Endothelial cell of umbilical vein (primary cell): ENCODE measurements at regions not wholly inside any gene's neighbourhood (a gene's known extent, or its start where the extent isn't known, plus 50 kb on each side); places are given as distances from the start of the nearest gene placed in this dataset.

ENCODE experiments used
- BruUV-seq: library from RNA; stranded (reverse); fragments of 400-500 nt; replicated peaks from 2 replicates; lab custom pipeline; 2021; lab: Mats Ljungman, UMichigan
- CTCF ChIA-PET: fragments of 300-600, 350-600 bp; sonication (Branson Sonifier 250); formaldehyde crosslinking; loops from one replicate; lab custom pipeline; 2021; ENCODE audit warnings: antibody characterized with exemption, inconsistent platforms; lab: Charles Lee
- POLR2A ChIA-PET: fragments of 300-600, 350-600 bp; sonication (Branson Sonifier 250); formaldehyde crosslinking; loops from one replicate; lab custom pipeline; 2021; ENCODE audit warnings: antibody characterized with exemption, inconsistent platforms; lab: Charles Lee
- DNase-seq: peaks from one replicate; pipeline ENCODE4 v3.0.0-alpha.2; 2011; ENCODE audit warnings: low read depth, low spot score
- FAIRE-seq: peaks from 2 replicates; lab custom pipeline; 2011; peaks lifted over from hg19 to GRCh38; lab: Jason Lieb, UNC
- H2AFZ ChIP-seq: 2 replicates; pipeline ENCODE4 v1.6.0; 2012; ENCODE audit warnings: low read depth, low read length, control low read depth, inconsistent platforms
- H3K27ac ChIP-seq: 2 replicates; pipeline ENCODE4 v1.5.1; 2011; ENCODE audit warnings: low read depth, mild to moderate bottlenecking, control low read depth, low read length, moderate library complexity; ENCODE audit not compliant: insufficient read depth
- H3K27me3 ChIP-seq, 2 experiments: 2 replicates each; pipeline versions ENCODE4 v1.6.0 to v1.6.1; 2011; ENCODE audit warnings: low read length in 2 of 2, mixed read lengths in 1 of 2; ENCODE audit not compliant: control insufficient read depth in 2 of 2, insufficient read depth in 2 of 2
- H3K36me3 ChIP-seq, 2 experiments: 2 replicates in 1 of 2; 3 replicates in 1 of 2; pipeline ENCODE4 v1.5.1; 2011; ENCODE audit warnings: low read length in 2 of 2, mild to moderate bottlenecking in 1 of 2, moderate library complexity in 1 of 2; ENCODE audit not compliant: control insufficient read depth in 2 of 2, insufficient read depth in 2 of 2; ENCODE audit errors: extremely low read depth in 1 of 2
- H3K4me1 ChIP-seq: 3 replicates; pipeline ENCODE4 v1.5.1; 2011; ENCODE audit warnings: mild to moderate bottlenecking, low read length; ENCODE audit not compliant: control insufficient read depth, insufficient read depth; ENCODE audit errors: extremely low read depth
- H3K4me2 ChIP-seq: 2 replicates; pipeline ENCODE4 v1.6.1; 2011; ENCODE audit warnings: low read length, control low read depth, mixed read lengths; ENCODE audit not compliant: insufficient read depth
- H3K4me3 ChIP-seq, 3 experiments: fragments of 200-600 bp in 1 of 3; sonication (generic), shearing (Covaris generic) in 1 of 3; replicated peaks in 1 of 3; 2 replicates each; pipeline ENCODE4 v1.5.1; 2011 to 2016; ENCODE audit warnings: control low read depth in 3 of 3, low read length in 3 of 3, mild to moderate bottlenecking in 2 of 3, inconsistent platforms in 1 of 3, low read depth in 1 of 3, moderate library complexity in 1 of 3; ENCODE audit not compliant: insufficient read depth in 1 of 3
- H3K79me2 ChIP-seq: 2 replicates; pipeline ENCODE4 v1.6.0; 2012; ENCODE audit warnings: low read length, inconsistent platforms; ENCODE audit not compliant: control insufficient read depth, insufficient read depth
- H3K9ac ChIP-seq: replicated peaks from 2 replicates; pipeline ENCODE3; 2011; ENCODE audit warnings: low read length, control low read depth; ENCODE audit not compliant: insufficient read depth; ENCODE audit errors: extremely low read depth
- H3K9me1 ChIP-seq: replicated peaks from 3 replicates; pipeline ENCODE4 v1.6.0; 2011; ENCODE audit warnings: mild to moderate bottlenecking, low read length; ENCODE audit not compliant: control insufficient read depth, insufficient read depth; ENCODE audit errors: extremely low read depth
- H3K9me3 ChIP-seq: replicated peaks from 2 replicates; pipeline ENCODE4 v1.5.1; 2012; ENCODE audit warnings: low read length, inconsistent platforms; ENCODE audit not compliant: control insufficient read depth, insufficient read depth
- H4K20me1 ChIP-seq: replicated peaks from 2 replicates; pipeline ENCODE3; 2011; ENCODE audit warnings: mild to moderate bottlenecking, low read length; ENCODE audit not compliant: control insufficient read depth, insufficient read depth; ENCODE audit errors: extremely low read depth
- CTCF ChIP-seq, 2 donors: IDR thresholded peaks; 1 replicate in 1 of 2; 2 replicates in 1 of 2; pipeline ENCODE4 v1.5.1; 2011; ENCODE audit warnings: low read length in 2 of 2, mild to moderate bottlenecking in 2 of 2, moderate library complexity in 2 of 2, control low read depth in 1 of 2, inconsistent platforms in 1 of 2, low read depth in 1 of 2; ENCODE audit not compliant: insufficient read depth in 1 of 2; ENCODE audit errors: extremely low read depth in 1 of 2
- EZH2 ChIP-seq: IDR thresholded peaks from 2 replicates; pipeline ENCODE4 v1.6.1; 2012; ENCODE audit warnings: borderline replicate concordance, low read depth, mild to moderate bottlenecking, moderate library complexity, low read length, inconsistent platforms; ENCODE audit not compliant: severe bottlenecking
- FOS ChIP-seq: IDR thresholded peaks from 2 replicates; pipeline ENCODE4 v1.6.1; 2011; ENCODE audit warnings: mild to moderate bottlenecking, low read length, moderate library complexity, borderline replicate concordance; ENCODE audit not compliant: insufficient read depth
- GATA2 ChIP-seq: IDR thresholded peaks from 2 replicates; pipeline ENCODE4 v1.7.0; 2011; ENCODE audit warnings: low read depth, mild to moderate bottlenecking, moderate library complexity, mixed read lengths, low read length; ENCODE audit not compliant: insufficient read length, insufficient read depth
- JUN ChIP-seq: IDR thresholded peaks from 2 replicates; pipeline ENCODE4 v1.6.1; 2011; ENCODE audit warnings: borderline replicate concordance, low read depth; ENCODE audit not compliant: insufficient read length, insufficient read depth
- MAX ChIP-seq: IDR thresholded peaks from 2 replicates; pipeline ENCODE4 v1.6.1; 2011; ENCODE audit not compliant: insufficient read depth, insufficient read length
- POLR2A ChIP-seq: IDR thresholded peaks from 2 replicates; pipeline ENCODE4 v1.6.1; 2012; ENCODE audit warnings: low read depth, mild to moderate bottlenecking, control low read depth, low read length
- POLR2AphosphoS5 ChIP-seq: IDR thresholded peaks from 2 replicates; pipeline ENCODE4 v1.6.1; 2012; ENCODE audit warnings: low read depth, mild to moderate bottlenecking, control low read depth, low read length, moderate library complexity; ENCODE audit not compliant: insufficient read depth
- dilution Hi-C: fragments of 300-500 bp; cut with MboI; formaldehyde crosslinking; loops from one replicate; pipeline ENCODE4 v1.15.0; 2019; ENCODE audit warnings: low sequenced_read_pairs; ENCODE audit not compliant: extremely low pct_ligation_motif_present
- intact Hi-C: fragments of 100-400 bp; cut with micrococcal nuclease; formaldehyde crosslinking; loops from one replicate; pipeline ENCODE4 v1.10.0; 2022

GRCh38 chr12:16492240-16492639, 113.7 kb downstream of the LMO3 start:
- Histone ChIP-seq H3K9me1 (no peaks in the 10 kb centered on the region), H3K4me2 (no peak overlapping the region), H3K36me3 (no peaks in the 10 kb centered on the region), H3K27ac (no peak overlapping the region), H3K4me1 (no peaks in the 10 kb centered on the region), H4K20me1 (no peaks in the 10 kb centered on the region), H3K4me3 (no peak overlapping the region), H3K79me2 (no peaks in the 10 kb centered on the region), H3K9ac (no peak overlapping the region), H3K9me3 (no peaks in the 10 kb centered on the region), H2AFZ (no peak overlapping the region), H3K27me3 (no peaks in the 10 kb centered on the region)
- ChIA-PET CTCF (no interaction called here), POLR2A (no interaction called here)
- TF ChIP-seq EZH2 = no peak
- BruUV-seq = no TSS peak
- FAIRE-seq = no peak
- dilution Hi-C loops (no loop called here), intact Hi-C loops (no loop called here)
- no peak for DNase-seq

- BruUV-seq = no TSS peak
- Histone ChIP-seq H3K9me1 (no peaks in the 10 kb centered on the region), H3K4me3 (no peak overlapping the region), H3K27me3 (no peaks in the 10 kb centered on the region), H3K36me3 (no peaks in the 10 kb centered on the region), H4K20me1 (no peaks in the 10 kb centered on the region), H3K9me3 (no peaks in the 10 kb centered on the region), H3K4me2 (no peak overlapping the region), H3K4me1 (no peaks in the 10 kb centered on the region), H3K9ac (no peak overlapping the region), H3K27ac (no peak overlapping the region), H2AFZ (no peak overlapping the region), H3K79me2 (no peaks in the 10 kb centered on the region)
- dilution Hi-C loops = no loop called here
- no peak for TF ChIP-seq JUN
- TF ChIP-seq POLR2A = no peak
- no peak for TF ChIP-seq GATA2
- no peak for TF ChIP-seq EZH2
- TF ChIP-seq CTCF (IDR thresholded peaks at IDR 0.05; ENCODE audit: extremely low read depth in 1 of 2, insufficient read depth in 1 of 2, low read depth in 1 of 2, low read length in 2 of 2) = no peak
- TF ChIP-seq POLR2AphosphoS5 = no peak
- TF ChIP-seq FOS = no peak
- no peak for TF ChIP-seq MAX
- FAIRE-seq (no peak), DNase-seq (no peak)
- CTCF ChIA-PET = no interaction called here
- POLR2A ChIA-PET = no interaction called here
- intact Hi-C loops = no loop called here
These were observed 112.9 kb downstream of the LMO3 start for GRCh38 chr12:16492820-16493797.
